B cell (primary cell): ENCODE measurements at regions not wholly inside any gene's neighbourhood (a gene's known extent, or its start where the extent isn't known, plus 50 kb on each side); places are given as distances from the start of the nearest gene placed in this dataset.

ENCODE experiments used
- ATAC-seq: fragments of 200-7000 bp; cut with Tn5 transposase; one replicate; pipeline ENCODE4 v1.10.0; 2021; ENCODE audit warnings: low read depth, mild to moderate bottlenecking, moderate number of reproducible peaks, moderate library complexity
- CTCF ChIA-PET: fragments of 350-600 bp; sonication (Branson Sonifier 250); formaldehyde crosslinking; loops from one replicate; lab custom pipeline; 2021; ENCODE audit warnings: antibody characterized with exemption, inconsistent platforms; lab: Charles Lee
- POLR2A ChIA-PET: fragments of 350-600 bp; sonication (Branson Sonifier 250); formaldehyde crosslinking; loops from one replicate; lab custom pipeline; 2021; ENCODE audit warnings: antibody characterized with exemption; lab: Charles Lee
- DNase-seq: peaks from one replicate; pipeline ENCODE4 v3.0.0; 2013
- H2AFZ ChIP-seq: 2 replicates; pipeline ENCODE4 v1.6.1; 2012; ENCODE audit warnings: mild to moderate bottlenecking, low read depth, low read length; ENCODE audit not compliant: insufficient read depth, poor library complexity, severe bottlenecking
- H3K27ac ChIP-seq, 2 donors: 1 replicate in 1 of 2; 2 replicates in 1 of 2; pipeline ENCODE4 v1.5.1; 2012 to 2013; ENCODE audit warnings: low read length in 2 of 2, mild to moderate bottlenecking in 2 of 2, moderate library complexity in 1 of 2
- H3K27me3 ChIP-seq, 4 experiments: fragments of 200-600 bp in 1 of 4; sonication (generic) in 1 of 4; replicated peaks in 1 of 4; 1 replicate in 2 of 4; 2 replicates in 2 of 4; pipeline versions ENCODE4 v1.6.1 to v1.7.0; 2013 to 2016; ENCODE audit warnings: low read length in 3 of 4, mild to moderate bottlenecking in 2 of 4, mixed read lengths in 1 of 4, moderate library complexity in 1 of 4; ENCODE audit not compliant: insufficient read depth in 4 of 4, control insufficient read depth in 3 of 4; ENCODE audit errors: control extremely low read depth in 1 of 4
- H3K36me3 ChIP-seq, 2 experiments: replicated peaks in 1 of 2; 1 replicate in 1 of 2; 2 replicates in 1 of 2; pipeline versions ENCODE4 v1.6.1 to v1.7.1; 2013; ENCODE audit warnings: low read length in 1 of 2; ENCODE audit not compliant: insufficient read depth in 2 of 2, control insufficient read depth in 1 of 2; ENCODE audit errors: control extremely low read depth in 1 of 2, extremely low read depth in 1 of 2
- H3K4me1 ChIP-seq, 2 donors: fragments of 200-600 bp in 1 of 2; sonication (generic) in 1 of 2; 1 replicate in 1 of 2; 2 replicates in 1 of 2; pipeline versions ENCODE4 v1.5.1 to v1.6.1; 2013 to 2017; ENCODE audit warnings: low read length in 2 of 2; ENCODE audit not compliant: control insufficient read depth in 2 of 2, insufficient read depth in 2 of 2
- H3K4me2 ChIP-seq: replicated peaks from 2 replicates; pipeline ENCODE3; 2012; ENCODE audit warnings: mild to moderate bottlenecking, low read depth, low read length; ENCODE audit not compliant: poor library complexity, severe bottlenecking
- H3K4me3 ChIP-seq, 5 experiments: fragments of 200-600 bp in 1 of 5; sonication (generic) in 1 of 5; 1 replicate in 3 of 5; 2 replicates in 2 of 5; pipeline versions ENCODE4 v1.5.1 to v1.7.0; 2011 to 2016; ENCODE audit warnings: low read length in 4 of 5, mild to moderate bottlenecking in 4 of 5, low read depth in 2 of 5, control low read depth in 1 of 5, moderate library complexity in 1 of 5; ENCODE audit not compliant: insufficient read depth in 1 of 5; ENCODE audit errors: control extremely low read depth in 1 of 5, extremely low read depth in 1 of 5
- H3K79me2 ChIP-seq: fragments of 200-600 bp; sonication (generic); one replicate; pipeline ENCODE4 v1.6.0; 2016; ENCODE audit warnings: low read length; ENCODE audit not compliant: control insufficient read depth, insufficient read depth
- H3K9ac ChIP-seq: fragments of 200-600 bp; sonication (generic); 2 replicates; pipeline ENCODE4 v1.6.1; 2017; ENCODE audit warnings: mild to moderate bottlenecking, low read length, moderate library complexity
- H3K9me3 ChIP-seq, 3 donors: one replicate each; pipeline versions ENCODE4 v1.6.1 to v1.7.1; 2013; ENCODE audit warnings: low read length in 2 of 3; ENCODE audit not compliant: control insufficient read depth in 2 of 3, insufficient read depth in 1 of 3; ENCODE audit errors: control extremely low read depth in 1 of 3
- H4K20me1 ChIP-seq: 2 replicates; pipeline ENCODE4 v1.6.0; 2012; ENCODE audit warnings: mild to moderate bottlenecking, low read length; ENCODE audit not compliant: insufficient read depth, control insufficient read depth, poor library complexity, severe bottlenecking
- H3K27ac Mint-ChIP-seq: one replicate; pipeline ENCODE4 v1.8.0; 2021; ENCODE audit warnings: mixed read lengths
- H3K27me3 Mint-ChIP-seq: one replicate; pipeline ENCODE4 v1.8.0; 2021; ENCODE audit warnings: mixed read lengths
- H3K4me1 Mint-ChIP-seq: one replicate; pipeline ENCODE4 v1.8.0; 2021; ENCODE audit warnings: mixed read lengths
- H3K4me3 Mint-ChIP-seq: one replicate; pipeline ENCODE4 v1.8.0; 2021; ENCODE audit warnings: mixed read lengths
- H3K9me3 Mint-ChIP-seq: one replicate; pipeline ENCODE4 v1.8.0; 2022; ENCODE audit warnings: mixed read lengths; ENCODE audit not compliant: insufficient read depth
- CTCF ChIP-seq: fragments of 200-600 bp; IDR thresholded peaks from one replicate; pipeline ENCODE4 v1.8.0; 2022; ENCODE audit warnings: antibody characterized with exemption, mild to moderate bottlenecking
- EZH2 ChIP-seq: IDR thresholded peaks from 2 replicates; pipeline ENCODE4 v1.6.1; 2012; ENCODE audit warnings: borderline replicate concordance, low read depth, mild to moderate bottlenecking, moderate library complexity, low read length; ENCODE audit not compliant: insufficient read depth, poor library complexity, severe bottlenecking
- WGBS: methylation state at CpG from one replicate; pipeline ENCODE4 v1.1.5; 2013; ENCODE audit warnings: missing lambda C conversion rate; ENCODE audit not compliant: insufficient coverage; 5-methylcytosine and 5-hydroxymethylcytosine counted together
- intact Hi-C: fragments of 100-400 bp; cut with micrococcal nuclease; formaldehyde crosslinking; loops from one replicate; pipeline ENCODE4 v1.10.0; 2022

- no peak overlapping the region for H3K27ac Mint-ChIP-seq
- Histone ChIP-seq H3K4me3 (no peak overlapping the region), H3K27ac (no peak overlapping the region), H2AFZ (no peak overlapping the region), H3K27me3 (no peaks in the 10 kb centered on the region), H3K79me2 (no peaks in the 10 kb centered on the region), H3K4me2 (no peak overlapping the region), H3K9ac (no peak overlapping the region), H3K4me1 (no peaks in the 10 kb centered on the region), H3K36me3 (no peaks in the 10 kb centered on the region), H4K20me1 (no peaks in the 10 kb centered on the region), H3K9me3 (peaks cover 0 to 5% (median 2%) of the 10 kb centered on the region in 3 donors)
- 69% methylated on average over 2 of the region's 4 CpGs for WGBS
- ATAC-seq (no peak), DNase-seq (no peak)
- ChIA-PET CTCF (no interaction called here), POLR2A (no interaction called here)
- no peaks in the 10 kb centered on the region for H3K4me1 Mint-ChIP-seq
- peaks cover 3% of the 10 kb centered on the region for H3K9me3 Mint-ChIP-seq
- H3K4me3 Mint-ChIP-seq, result no peak overlapping the region
- intact Hi-C loops, result no loop called here
- TF ChIP-seq EZH2 (no peak), CTCF (no peak)
- no peaks in the 10 kb centered on the region for H3K27me3 Mint-ChIP-seq
Measured at GRCh38 chr17:63381101-63381729, 64.9 kb downstream of the CYB561 start.

- no peak overlapping the region for H2AFZ ChIP-seq
- DNase-seq, result no peak
- H3K79me2 ChIP-seq, result no peaks in the 10 kb centered on the region
- H3K9me3 Mint-ChIP-seq, result peaks cover 3% of the 10 kb centered on the region
- ATAC-seq, result no peak
- TF ChIP-seq EZH2, result no peak
- no peak for TF ChIP-seq CTCF
- POLR2A ChIA-PET, result no interaction called here
- H3K27me3 ChIP-seq, result no peaks in the 10 kb centered on the region
- H3K4me1 ChIP-seq, result no peaks in the 10 kb centered on the region
- 100% methylated on average over 2 of the region's 2 CpGs for WGBS
- intact Hi-C loops, result no loop called here
- no peaks in the 10 kb centered on the region for H4K20me1 ChIP-seq
- H3K27ac Mint-ChIP-seq, result no peak overlapping the region
- no peaks in the 10 kb centered on the region for H3K4me1 Mint-ChIP-seq
- H3K9me3 ChIP-seq, result no peaks in the 10 kb centered on the region
- no peak overlapping the region for H3K4me3 ChIP-seq
- CTCF ChIA-PET, result interaction anchor here (0.6 kb wide), 1 partner anchor 262 kb away, joined by 3 read pairs; no protein-coding TSS in a partner anchor
- no peak overlapping the region for H3K27ac ChIP-seq
- H3K27me3 Mint-ChIP-seq, result no peaks in the 10 kb centered on the region
- no peaks in the 10 kb centered on the region for H3K36me3 ChIP-seq
- no peak overlapping the region for H3K9ac ChIP-seq
- H3K4me3 Mint-ChIP-seq, result no peak overlapping the region
- no peak overlapping the region for H3K4me2 ChIP-seq
Measured at GRCh38 chr17:63382136-63382535, 64.0 kb downstream of the CYB561 start.
